GM18867 (cell line): ENCODE measurements at regions not wholly inside any gene's neighbourhood (a gene's known extent, or its start where the extent isn't known, plus 50 kb on each side); places are given as distances from the start of the nearest gene placed in this dataset.
"Not testable (repeated sequence)": the region's sequence is repeated elsewhere in the genome, so short reads cannot be mapped to it uniquely, and the experiment has no call there.

Source experiments
- ATAC-seq: cut with Tn5 transposase; IDR thresholded peaks from one replicate; pipeline ENCODE4 v1.9.1; 2021; ENCODE audit warnings: mild to moderate bottlenecking, moderate library complexity; ENCODE audit not compliant: unreplicated experiment

GRCh38 chr12:23141335-23141734, 516.4 kb downstream of the ETNK1 start:
- ATAC-seq, result no peak

DNA sequence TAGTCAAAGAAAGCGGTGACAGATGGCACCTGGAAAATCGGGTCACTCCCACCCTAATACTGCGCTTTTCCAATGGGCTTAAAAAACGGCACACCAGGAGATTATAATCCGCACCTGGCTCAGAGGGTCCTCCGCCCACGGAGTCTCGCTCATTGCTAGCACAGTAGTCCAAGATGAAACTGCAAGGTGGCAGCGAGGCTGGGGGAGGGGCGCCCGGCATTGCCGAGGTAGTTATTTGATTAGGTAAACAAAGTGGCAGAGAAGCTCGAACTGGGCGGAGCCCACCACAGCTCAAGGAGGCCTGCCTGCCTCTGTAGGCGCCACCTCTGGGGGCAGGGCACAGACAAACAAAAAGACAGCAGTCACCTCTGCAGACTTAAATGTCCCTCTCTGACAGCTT, 521.1 kb downstream of the ETNK1 start:
- not testable (repeated sequence) for ATAC-seq

DNA sequence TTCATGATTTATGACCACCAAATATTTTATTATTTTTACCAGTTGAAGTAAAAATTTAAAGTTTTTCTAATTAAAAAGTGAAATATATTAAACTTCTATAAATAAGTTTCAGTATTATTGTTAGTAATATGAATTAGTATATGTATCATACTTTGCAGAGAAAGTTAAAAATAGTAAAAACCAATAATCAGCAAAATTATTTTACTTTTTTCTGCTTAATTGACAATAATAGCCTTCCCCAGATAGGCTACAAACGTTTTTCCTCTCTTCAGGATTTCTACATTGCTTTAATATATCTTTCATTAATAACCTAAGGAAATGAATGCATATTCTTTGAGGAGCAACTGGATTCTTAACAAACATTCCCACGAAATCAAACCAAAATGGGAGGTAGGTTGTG, 543.5 kb downstream of the ETNK1 start:
- ATAC-seq, result no peak

DNA sequence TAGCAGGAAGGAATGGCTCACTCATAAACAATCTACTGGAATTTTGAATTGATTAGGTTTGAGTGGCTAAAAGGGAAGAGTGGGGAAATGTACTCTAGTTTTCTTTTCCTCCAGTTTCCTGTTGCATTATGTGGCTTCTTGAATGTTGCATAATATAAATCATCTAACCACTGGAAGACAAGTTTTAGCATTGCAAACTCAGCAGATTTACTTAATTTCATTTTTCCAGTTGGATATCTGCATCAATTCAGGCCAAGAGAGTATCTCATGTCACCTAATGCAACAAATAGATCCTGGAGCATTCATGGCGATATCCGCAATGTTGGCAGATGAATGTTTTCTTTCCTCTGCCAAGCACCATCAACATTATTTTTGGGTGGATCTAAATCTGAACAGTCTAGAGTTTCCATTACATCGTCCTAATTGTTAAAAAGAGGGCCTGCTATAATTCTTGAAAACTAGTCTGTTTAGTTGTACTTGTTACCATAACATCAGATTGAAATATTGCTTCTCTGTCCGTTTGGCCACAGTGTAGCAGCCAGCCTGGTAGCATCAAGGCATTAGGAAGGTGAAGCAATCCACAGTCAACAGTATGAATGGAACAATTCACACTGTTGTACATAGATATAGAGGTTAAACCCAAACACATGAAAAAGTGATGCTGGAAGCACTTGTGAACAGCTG, 544.2 kb downstream of the ETNK1 start:
- no peak for ATAC-seq

GRCh38 chr12:23169696-23170013, 544.7 kb downstream of the ETNK1 start:
- no peak for ATAC-seq

DNA sequence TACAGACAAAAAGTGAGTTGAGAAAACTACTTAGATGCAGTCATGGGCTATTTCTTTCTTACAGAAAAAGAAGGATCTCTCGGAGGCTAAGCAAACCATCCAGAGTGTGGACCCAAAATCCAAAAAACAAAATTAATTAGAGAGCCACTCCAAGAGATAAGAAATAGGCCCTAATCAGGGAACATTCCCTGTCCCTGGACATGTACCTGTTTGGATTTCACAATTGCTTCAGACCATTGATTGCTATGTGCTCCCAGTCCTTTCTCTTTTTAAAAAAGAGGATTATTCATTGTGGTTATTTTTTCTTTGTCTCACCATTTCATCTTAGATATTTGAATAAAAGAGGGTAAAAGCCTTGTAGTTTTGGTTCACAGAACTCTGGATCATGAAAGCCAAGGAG, 549.9 kb downstream of the ETNK1 start:
- no peak for ATAC-seq

GRCh38 chr12:23185346-23185745, 560.4 kb downstream of the ETNK1 start:
- no peak for ATAC-seq

GRCh38 chr12:23186950-23187349, 562.0 kb downstream of the ETNK1 start:
- ATAC-seq, result no peak

- no peak for ATAC-seq
These were observed 568.6 kb downstream of the ETNK1 start for GRCh38 chr12:23193552-23193951.

DNA sequence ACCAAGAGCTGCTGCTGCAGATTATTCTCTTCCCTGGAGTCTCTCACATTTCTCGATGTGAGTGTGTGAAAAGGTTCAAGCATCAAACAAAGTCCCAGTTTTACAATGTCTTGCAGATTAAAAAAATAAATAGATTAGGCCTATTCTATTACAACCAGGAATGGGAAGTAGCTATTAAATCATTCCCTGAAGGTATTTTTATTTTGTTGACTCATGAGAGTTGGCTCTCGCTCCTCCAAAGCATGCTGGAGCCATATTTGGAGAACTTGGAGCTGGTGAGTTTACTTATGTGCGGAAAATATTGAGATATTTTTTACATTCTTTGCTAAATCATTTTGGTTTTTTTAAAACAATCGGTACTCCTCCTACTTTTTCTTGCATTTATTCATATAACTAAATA, 572.3 kb downstream of the ETNK1 start:
- ATAC-seq, result no peak

DNA sequence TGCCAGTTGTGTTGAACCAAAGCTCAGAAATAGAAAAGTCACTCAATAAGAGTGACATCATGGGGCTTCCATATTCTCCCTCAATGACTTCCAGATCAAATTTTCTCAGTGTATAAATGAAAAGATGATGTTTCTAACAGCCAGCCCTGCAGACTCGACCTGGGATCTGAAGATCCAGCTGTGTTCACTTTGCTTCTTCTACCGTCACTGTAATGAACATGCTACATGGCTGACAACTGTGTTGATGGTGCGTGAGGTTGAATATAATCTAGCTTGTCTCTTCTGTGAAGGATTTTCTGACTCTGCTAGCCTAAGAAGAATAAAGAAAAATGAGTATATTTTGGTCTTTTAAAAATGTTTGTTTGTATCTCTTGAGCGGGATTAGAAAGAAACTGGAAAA, 577.8 kb downstream of the ETNK1 start:
- no peak for ATAC-seq

- peak; percentile 91 for ATAC-seq
These were observed 580.2 kb downstream of the ETNK1 start for GRCh38 chr12:23204933-23205778.

DNA sequence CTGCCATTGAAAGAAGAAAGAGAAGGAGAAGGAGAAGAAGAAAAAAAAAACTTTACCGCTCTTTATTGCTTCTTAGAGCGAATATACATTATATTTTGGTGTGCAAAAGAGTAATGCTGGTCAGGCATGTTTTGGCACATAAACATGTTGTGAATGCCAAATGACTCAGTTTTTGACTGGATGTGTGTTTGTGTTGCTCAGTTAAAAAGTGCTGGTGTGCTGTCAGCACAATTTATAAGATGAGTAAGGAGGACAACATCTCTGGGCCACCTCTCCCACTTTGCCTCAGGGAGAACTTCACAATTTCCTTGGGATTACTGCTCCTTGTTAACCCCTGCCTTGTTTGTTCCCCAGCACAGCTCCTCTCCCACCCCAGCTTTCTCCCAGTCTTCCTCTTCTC, 584.8 kb downstream of the ETNK1 start:
- ATAC-seq, result no peak

- no peak for ATAC-seq
These were observed 585.6 kb downstream of the ETNK1 start for GRCh38 chr12:23210573-23210972.

DNA sequence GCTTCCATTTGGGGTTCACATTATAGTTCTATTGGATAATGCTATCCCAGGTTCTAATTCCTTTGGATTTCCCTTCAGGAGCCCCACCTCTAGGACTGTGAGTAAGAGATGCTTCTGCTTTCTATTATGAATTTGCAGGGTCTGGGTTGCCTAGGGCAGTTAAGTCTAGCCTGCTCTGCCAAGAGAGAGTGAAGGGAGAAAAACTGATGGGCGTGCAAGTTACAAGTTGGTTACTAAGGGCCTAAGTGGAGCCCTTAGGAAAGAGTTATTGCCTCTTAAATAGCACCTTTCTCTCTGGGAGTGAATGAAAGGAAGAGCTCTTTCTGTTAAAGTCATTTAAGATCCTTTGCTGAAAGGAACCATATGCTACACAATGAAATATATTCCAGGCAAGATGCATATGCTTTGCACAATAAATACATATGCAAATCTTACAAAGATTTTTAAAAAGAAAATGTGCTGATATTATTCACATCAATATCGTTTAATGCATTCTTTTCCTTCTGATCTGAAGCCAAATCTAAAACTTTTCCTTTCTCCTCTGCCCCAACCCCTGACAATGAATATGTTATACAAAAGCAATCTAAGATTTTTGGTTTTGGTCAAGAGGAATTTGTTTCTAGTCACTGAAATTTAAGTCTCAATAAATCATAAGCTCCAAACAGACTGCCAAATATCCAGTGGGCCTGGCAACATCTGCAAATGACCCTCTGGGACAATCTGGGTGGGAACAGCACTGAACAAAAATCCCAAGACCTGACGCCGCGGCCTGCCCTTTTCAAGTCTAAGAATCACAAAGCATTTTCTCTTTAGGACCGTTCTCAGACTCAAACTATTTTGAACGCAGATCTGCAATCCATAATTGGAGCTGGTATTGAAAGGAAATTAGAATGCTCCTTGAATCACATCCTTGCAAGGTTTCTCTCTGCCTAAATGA, 586.7 kb downstream of the ETNK1 start:
- ATAC-seq, result no peak

GRCh38 chr12:23217158-23217557, 592.2 kb downstream of the ETNK1 start:
- ATAC-seq, result no peak

DNA sequence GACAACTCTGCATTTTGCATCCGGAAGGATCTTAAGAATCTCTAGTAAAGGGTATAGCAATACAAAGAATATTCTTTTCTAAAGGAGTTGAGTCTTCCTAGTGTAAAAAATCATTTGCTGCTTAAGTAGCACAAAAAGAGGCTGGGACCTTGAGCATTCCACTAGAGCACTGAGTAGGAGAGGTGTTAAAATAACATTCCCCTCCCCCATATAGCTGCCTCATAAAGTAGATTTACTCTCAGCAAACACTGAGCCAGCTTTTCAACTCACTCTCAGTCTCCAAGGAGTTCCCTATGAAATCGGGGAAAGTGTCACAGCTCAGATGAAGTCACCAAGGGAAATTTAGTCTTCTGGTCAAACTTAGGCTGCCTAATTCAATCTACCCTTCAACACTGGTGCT, 592.7 kb downstream of the ETNK1 start:
- ATAC-seq, result no peak

DNA sequence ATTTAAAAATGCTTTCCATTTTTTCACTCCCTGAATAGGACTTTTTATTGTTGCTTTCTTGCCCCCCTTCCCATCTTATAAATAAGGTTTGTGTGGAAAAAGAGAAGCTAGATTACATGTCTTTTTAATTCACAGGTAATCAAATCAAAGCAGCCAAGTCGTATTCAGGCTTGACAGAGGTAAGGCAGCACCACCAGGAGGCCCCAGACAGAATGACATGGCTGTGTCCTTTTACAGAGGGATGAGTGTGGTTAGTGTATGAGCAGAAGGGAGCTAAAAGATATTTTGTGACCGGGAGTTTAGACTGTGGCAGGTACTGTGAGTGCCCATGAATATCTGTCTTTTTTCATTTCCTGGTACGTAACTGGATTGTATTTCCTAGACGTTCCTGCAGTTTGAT, 596.1 kb downstream of the ETNK1 start:
- ATAC-seq, result no peak

DNA sequence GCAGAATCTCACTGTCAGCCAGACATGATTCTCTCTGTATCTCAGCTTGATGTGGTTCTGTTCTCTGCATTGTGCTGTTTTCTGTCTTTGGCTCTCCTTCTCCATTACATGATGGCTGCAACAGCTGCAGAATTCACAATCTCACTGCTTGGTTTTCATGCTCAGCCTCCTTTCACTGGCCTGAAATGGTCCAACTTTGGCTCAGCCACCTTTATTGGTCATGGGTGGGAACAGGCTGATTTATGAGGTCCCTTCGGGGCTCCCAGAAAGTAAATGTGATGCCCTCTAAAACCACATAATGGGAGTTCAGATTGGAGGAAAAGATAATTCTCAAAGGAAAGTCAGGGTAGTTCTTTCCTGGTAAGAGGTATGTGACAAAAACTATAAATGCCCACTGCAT, 597.0 kb downstream of the ETNK1 start:
- ATAC-seq, result no peak

GRCh38 chr12:23222801-23223200, 597.8 kb downstream of the ETNK1 start:
- ATAC-seq, result peak; percentile 84

GRCh38 chr12:23228101-23228500, 603.1 kb downstream of the ETNK1 start:
- no peak for ATAC-seq

- ATAC-seq, result no peak
These were observed 605.9 kb downstream of the ETNK1 start for GRCh38 chr12:23230899-23231298.
